ENCODE measurements at regions not wholly inside any gene's neighbourhood (a gene's known extent, or its start where the extent isn't known, plus 50 kb on each side); places are given as distances from the start of the nearest gene placed in this dataset.

GRCh38 chr10:125397608-125398007 lies 237.2 kb upstream of the CTBP2 start:
- no peak for DNase-seq

DNA sequence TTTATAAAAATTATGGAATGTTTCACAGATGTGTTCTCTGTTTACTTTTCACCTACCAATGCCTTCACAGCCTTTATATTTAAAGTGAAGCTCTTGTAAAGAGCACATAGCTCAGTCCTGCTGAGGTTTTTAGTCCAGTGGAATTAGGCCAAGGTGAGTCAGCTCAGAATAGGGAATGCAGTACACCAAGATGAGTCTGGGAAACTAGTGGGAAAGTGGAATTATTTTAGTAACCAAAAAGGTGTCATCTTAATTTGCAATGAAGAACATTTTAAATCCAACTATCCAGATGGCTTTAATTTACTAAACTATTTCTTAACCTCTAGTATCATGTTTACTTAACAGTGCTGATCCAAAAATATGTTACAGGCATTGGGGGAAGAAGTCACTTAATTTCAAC lies 236.3 kb upstream of the CTBP2 start:
- DNase-seq, result no peak

- DNase-seq, result no peak
These were observed 232.2 kb upstream of the CTBP2 start for GRCh38 chr10:125392609-125393008.

- no peak for DNase-seq
These were observed 231.8 kb upstream of the CTBP2 start for GRCh38 chr10:125392154-125392553.

- DNase-seq, result no peak
These were observed 229.3 kb upstream of the CTBP2 start for GRCh38 chr10:125389648-125390047.

DNA sequence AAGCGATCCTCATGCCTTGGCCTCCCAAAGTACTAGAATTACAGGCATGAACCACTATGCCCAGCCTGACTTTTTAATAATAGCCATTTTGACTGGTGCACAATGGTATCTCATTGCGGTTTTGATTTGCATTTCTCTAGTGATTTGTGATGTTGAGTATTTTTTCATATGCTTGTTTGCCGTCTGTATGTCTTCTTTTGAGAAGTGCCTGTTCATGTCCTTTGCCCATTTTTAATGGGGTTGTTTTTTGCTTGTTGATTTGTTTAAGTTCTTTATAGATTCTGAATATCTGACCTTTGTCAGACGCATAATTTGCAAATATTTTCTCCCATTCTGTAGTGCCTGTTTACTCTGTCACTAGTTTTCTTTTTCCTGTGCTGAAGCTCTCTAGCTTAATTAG lies 219.2 kb upstream of the CTBP2 start:
- no peak for DNase-seq

- DNase-seq, result no peak
These were observed 217.0 kb upstream of the CTBP2 start for GRCh38 chr10:125377368-125377767.

GRCh38 chr10:125375210-125375609 lies 214.8 kb upstream of the CTBP2 start:
- DNase-seq, result no peak

GRCh38 chr10:125373546-125373945 lies 213.2 kb upstream of the CTBP2 start:
- no peak for DNase-seq

- no peak for DNase-seq
These were observed 210.2 kb upstream of the CTBP2 start for GRCh38 chr10:125370578-125370977.

- DNase-seq, result no peak
These were observed 209.3 kb upstream of the CTBP2 start for GRCh38 chr10:125369382-125370326.

DNA sequence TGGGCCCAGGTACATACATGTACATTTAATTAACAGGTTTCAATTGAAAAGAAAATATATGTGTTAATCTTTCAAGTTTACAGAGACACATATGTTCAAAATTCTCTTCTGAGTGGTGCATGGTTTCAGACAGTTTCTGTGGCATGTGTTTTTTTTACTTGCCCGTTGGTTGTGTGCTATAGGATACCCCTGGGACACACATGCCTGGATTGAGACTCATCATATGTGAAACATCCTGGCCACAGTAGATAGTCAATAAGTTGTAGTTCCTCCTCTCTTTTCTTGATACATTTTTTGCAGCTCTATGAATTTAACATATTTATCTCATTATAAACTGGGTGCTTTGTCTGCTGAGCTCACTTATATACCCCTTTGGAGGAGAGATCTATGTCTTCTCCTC lies 207.8 kb upstream of the CTBP2 start:
- DNase-seq, result no peak

DNA sequence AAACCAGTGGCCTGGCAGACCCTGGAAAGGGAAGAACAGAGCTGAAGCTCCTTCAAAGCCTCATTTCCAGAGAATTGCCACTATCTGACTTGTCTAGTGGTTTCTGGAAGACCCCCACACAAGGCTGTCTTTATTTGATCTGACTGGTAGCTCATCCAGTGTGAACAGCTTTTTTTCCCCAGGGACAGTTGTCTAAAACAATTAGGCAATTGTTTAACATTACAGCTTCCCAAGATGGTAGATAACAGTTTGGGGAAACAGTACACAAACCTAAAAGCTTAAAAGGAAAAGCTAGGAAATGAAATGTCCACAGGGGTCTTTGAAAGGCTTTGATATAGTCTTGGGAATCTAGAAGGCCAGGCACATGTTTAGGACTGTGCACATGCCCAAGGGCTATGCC lies 203.4 kb upstream of the CTBP2 start:
- DNase-seq, result no peak

DNA sequence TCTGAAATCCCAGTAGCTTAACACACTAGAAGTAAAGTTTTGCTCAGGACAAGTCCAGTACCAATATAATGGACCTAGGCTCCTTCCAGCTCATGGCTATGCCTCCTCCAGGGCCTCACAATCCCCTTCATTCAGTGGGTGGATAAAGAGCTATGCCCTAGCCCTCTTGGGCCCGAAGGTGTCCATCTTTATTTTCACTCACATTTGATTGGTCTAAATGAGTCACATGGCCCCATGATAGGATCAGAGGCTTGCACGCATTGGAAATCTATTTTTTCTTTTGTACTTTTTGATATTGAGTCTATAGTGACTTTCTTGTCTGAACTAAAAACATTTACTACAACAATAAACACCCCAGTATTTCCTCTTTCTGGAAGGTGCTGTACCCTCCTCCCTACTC lies 202.6 kb upstream of the CTBP2 start:
- no peak for DNase-seq

DNA sequence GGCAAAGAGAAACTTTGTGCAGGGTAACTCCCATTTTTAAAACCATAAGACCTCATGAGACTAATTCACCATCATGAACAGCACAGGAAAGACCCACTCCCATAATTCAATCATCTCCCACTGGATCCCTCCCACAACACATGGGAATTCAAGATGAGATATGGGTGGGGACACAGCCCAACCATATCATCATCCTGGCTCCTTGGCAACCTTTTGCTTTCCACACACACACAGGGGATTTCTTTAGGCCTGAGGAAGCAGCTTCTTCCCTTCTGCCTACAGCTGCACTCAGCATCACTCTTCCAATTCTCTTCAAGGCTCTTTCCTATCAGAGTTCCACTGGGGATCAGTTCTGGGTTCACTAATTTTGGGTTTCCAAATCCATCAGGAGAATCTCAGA lies 199.0 kb upstream of the CTBP2 start:
- no peak for DNase-seq

GRCh38 chr10:125355657-125356056 lies 195.3 kb upstream of the CTBP2 start:
- no peak for DNase-seq

- DNase-seq, result no peak
These were observed 190.2 kb upstream of the CTBP2 start for GRCh38 chr10:125350519-125350918.

DNA sequence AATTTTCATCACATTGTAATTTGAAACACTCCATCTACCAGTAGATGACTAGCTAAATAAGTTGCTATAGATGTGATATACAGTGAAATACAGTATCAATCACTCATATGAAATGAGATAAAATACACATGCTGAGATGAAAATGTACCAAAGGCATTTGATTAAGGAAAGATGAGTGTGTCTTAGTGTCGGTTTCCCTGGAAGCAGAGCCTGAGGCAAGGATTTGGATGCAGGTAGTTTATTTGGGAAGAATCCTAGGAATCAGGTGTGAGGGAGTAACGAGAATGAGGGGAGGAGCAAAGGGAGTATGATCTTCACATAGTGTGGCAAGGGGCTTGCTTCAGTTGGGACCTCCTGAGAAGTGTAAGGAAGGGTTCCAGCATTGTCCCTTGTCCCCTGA lies 188.2 kb upstream of the CTBP2 start:
- no peak for DNase-seq

DNA sequence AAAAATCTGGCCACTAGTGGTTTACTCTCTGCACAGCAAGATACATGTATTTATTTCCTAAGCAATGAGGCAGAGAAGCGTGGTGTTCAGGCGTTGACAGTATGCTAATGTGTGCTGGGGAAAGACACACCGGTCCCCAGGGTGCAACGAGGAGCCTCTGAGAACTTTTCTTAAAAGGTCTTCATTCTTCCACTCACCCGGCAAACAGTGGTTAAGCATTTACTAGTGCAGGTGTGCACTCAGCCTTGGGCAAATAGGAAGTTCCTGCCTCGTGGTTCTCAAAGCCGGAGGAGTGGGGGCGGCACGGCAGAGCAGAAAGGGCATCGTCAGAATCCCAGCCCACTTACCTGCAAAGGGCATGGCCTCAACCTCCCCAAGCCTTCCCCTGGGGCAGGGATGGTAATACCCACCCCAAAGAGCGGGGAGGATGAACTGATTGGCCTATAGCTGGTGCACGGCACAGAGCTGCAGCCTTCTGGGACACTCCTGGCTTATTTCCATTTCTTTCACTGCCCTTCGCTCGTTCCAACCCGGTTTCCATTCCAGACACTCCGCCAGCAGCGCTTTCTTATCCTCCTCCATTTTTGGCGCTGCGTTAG lies 184.3 kb upstream of the CTBP2 start:
- no peak for DNase-seq

DNA sequence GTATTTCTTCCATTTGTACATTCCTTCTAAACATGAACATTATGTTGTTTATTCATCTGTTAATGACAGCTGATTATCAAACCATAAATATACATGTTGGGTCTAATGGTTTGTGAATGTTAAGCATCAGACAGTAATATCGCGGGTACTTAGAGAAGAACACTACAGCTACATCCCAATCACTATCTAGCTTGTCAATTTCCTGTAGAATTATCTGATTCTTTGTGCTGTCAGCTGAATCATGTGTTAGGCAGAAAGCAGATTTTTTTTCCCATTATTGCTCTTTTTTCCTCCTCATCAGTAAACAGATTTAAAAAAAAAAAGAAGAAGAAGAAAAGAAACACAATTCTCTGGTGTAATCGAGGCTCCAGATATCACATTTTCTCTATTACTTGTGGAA lies 183.6 kb upstream of the CTBP2 start:
- no peak for DNase-seq

DNA sequence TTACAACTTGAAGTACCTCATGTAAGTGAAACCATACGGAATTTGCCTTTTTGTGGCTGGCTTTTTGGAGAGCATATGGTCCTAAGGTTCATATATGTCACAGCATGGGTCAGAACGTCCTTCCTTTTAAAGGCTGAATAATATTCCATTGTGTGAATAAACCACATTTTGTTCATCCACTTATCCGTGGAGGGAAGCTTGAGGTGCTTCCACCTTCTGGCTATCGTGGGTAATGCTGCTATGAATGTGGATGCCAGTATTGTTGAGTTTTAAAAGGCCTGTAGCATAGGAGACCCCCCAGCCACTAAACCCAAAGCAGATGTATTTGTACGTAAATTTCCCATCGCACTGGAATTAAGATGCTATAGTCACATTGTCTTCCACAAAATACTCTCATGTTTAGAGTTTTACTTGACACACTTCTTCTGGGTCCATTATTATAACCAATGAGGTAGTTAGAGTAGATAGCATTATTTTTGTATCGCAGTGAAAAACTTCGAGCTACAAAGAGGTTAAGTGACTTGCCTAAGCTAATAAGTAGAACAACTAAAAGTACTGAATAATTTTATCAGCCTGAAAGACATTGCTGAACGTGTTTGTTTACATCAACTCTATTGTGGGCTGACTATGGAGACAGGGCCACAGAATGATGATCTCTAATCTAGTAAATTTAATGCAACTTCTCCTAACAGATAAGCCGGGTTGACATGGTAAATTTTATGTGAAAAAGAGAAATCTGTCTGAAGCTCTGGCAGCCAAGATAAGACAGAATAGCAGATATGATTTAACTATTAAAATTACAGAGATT lies 183.0 kb upstream of the CTBP2 start:
- no peak for DNase-seq

- DNase-seq, result no peak
These were observed 181.2 kb upstream of the CTBP2 start for GRCh38 chr10:125341611-125342010.

- DNase-seq, result no peak
These were observed 180.5 kb upstream of the CTBP2 start for GRCh38 chr10:125340903-125341302.

- no peak for DNase-seq
These were observed 177.1 kb upstream of the CTBP2 start for GRCh38 chr10:125337510-125337909.
